Globus pallidus (tissue), 1 donor: ENCODE measurements at regions not wholly inside any gene's neighbourhood (a gene's known extent, or its start where the extent isn't known, plus 50 kb on each side); places are given as distances from the start of the nearest gene placed in this dataset.
"Not testable (repeated sequence)": the region's sequence is repeated elsewhere in the genome, so short reads cannot be mapped to it uniquely, and the experiment has no call there.

Experiments
- DNase-seq: peaks from one replicate; pipeline ENCODE4 v3.0.0-alpha.2; 2015; ENCODE audit warnings: low spot score

- DNase-seq, result no peak
Measured at GRCh38 chr9:117649126-117649525, 55.1 kb upstream of the TLR4 start.

GRCh38 chr9:117644932-117645636 is 59.1 kb upstream of the TLR4 start:
- DNase-seq, result no peak

GRCh38 chr9:117644133-117644931 is 59.9 kb upstream of the TLR4 start:
- peak; percentile 82 for DNase-seq

- DNase-seq, result no peak
Measured at GRCh38 chr9:117643288-117643654, 60.9 kb upstream of the TLR4 start.

- not testable (repeated sequence) for DNase-seq
Measured at GRCh38 chr9:117642571-117643287, 61.5 kb upstream of the TLR4 start.

- DNase-seq, result no peak
Measured at GRCh38 chr9:117636681-117637080, 67.5 kb upstream of the TLR4 start.

GRCh38 chr9:117625154-117625553 is 79.0 kb upstream of the TLR4 start:
- no peak for DNase-seq

- no peak for DNase-seq
Measured at GRCh38 chr9:117624106-117624505, 80.1 kb upstream of the TLR4 start.

GRCh38 chr9:117622347-117622746 is 81.9 kb upstream of the TLR4 start:
- no peak for DNase-seq

- DNase-seq, result no peak
Measured at GRCh38 chr9:117616431-117616831, 87.8 kb upstream of the TLR4 start.

GRCh38 chr9:117612317-117612716 is 91.9 kb upstream of the TLR4 start:
- DNase-seq, result no peak

- no peak for DNase-seq
Measured at GRCh38 chr9:117597977-117598376, 106.2 kb upstream of the TLR4 start.

GRCh38 chr9:117596678-117597077 is 107.5 kb upstream of the TLR4 start:
- no peak for DNase-seq

- no peak for DNase-seq
Measured at GRCh38 chr9:117595650-117596049, 108.6 kb upstream of the TLR4 start.

GRCh38 chr9:117587263-117587662 is 116.9 kb upstream of the TLR4 start:
- no peak for DNase-seq

GRCh38 chr9:117574099-117574498 is 130.1 kb upstream of the TLR4 start:
- no peak for DNase-seq

- no peak for DNase-seq
Measured at GRCh38 chr9:117564839-117565238, 139.4 kb upstream of the TLR4 start.

- DNase-seq, result no peak
Measured at GRCh38 chr9:117561761-117562160, 142.4 kb upstream of the TLR4 start.

- peak; percentile 66 for DNase-seq
Measured at GRCh38 chr9:117555964-117556629, 141.2 kb upstream of the ASTN2 start.

GRCh38 chr9:117552811-117553210 is 138.0 kb upstream of the ASTN2 start:
- DNase-seq, result no peak

- DNase-seq, result no peak
Measured at GRCh38 chr9:117551171-117551570, 136.3 kb upstream of the ASTN2 start.

- DNase-seq, result no peak
Measured at GRCh38 chr9:117549444-117549843, 134.6 kb upstream of the ASTN2 start.
